ENCODE measurements at regions not wholly inside any gene's neighbourhood (a gene's known extent, or its start where the extent isn't known, plus 50 kb on each side); places are given as distances from the start of the nearest gene placed in this dataset.

GRCh38 chr18:51278045-51278649 lies 80.7 kb upstream of the MEX3C start:
- peak; percentile 57 for TF ChIP-seq CTCF (IDR thresholded peaks at IDR 0.05)
- TF ChIP-seq POLR2A (IDR thresholded peaks at IDR 0.05; ENCODE audit: low read length) = no peak
- no peak for TF ChIP-seq ESRRA (IDR thresholded peaks at IDR 0.05; ENCODE audit: borderline replicate concordance, low read length)
- no peak for TF ChIP-seq EP300 (IDR thresholded peaks at IDR 0.05)
- no peak for TF ChIP-seq FOSL2 (IDR thresholded peaks at IDR 0.05)
- TF ChIP-seq FOSL2 (CRISPR knock-in tag; IDR thresholded peaks at IDR 0.05) = no peak
- TF ChIP-seq, protein P1, sequence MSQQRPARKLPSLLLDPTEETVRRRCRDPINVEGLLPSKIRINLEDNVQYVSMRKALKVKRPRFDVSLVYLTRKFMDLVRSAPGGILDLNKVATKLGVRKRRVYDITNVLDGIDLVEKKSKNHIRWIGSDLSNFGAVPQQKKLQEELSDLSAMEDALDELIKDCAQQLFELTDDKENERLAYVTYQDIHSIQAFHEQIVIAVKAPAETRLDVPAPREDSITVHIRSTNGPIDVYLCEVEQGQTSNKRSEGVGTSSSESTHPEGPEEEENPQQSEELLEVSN (IDR thresholded peaks at IDR 0.05; ENCODE audit: borderline replicate concordance, low read depth) = no peak
- no peak for TF ChIP-seq ZC3H11A (IDR thresholded peaks at IDR 0.05)
- no peak for TF ChIP-seq CEBPB (IDR thresholded peaks at IDR 0.05)
- no peak for TF ChIP-seq ELK1 (IDR thresholded peaks at IDR 0.05; ENCODE audit: low read depth, low read length)
- TF ChIP-seq KDM5A (IDR thresholded peaks at IDR 0.05) = no peak
- TF ChIP-seq SMC3 (IDR thresholded peaks at IDR 0.05) = peak; percentile 46; the same call in 1 of the 3 replicates
- no peak for TF ChIP-seq MYC (IDR thresholded peaks at IDR 0.05; ENCODE audit: borderline replicate concordance, low read length)

All from A549 (cell line).